Hepatocyte (in vitro differentiated cells): ENCODE measurements at regions not wholly inside any gene's neighbourhood (a gene's known extent, or its start where the extent isn't known, plus 50 kb on each side); places are given as distances from the start of the nearest gene placed in this dataset.

Source experiments
- EZH2 ChIP-seq: fragments of 200-600 bp; sonication (generic); IDR thresholded peaks from 2 replicates; pipeline ENCODE4 v1.6.1; 2016; ENCODE audit warnings: antibody characterized with exemption, mild to moderate bottlenecking, borderline replicate concordance
- EZH2phosphoT487 ChIP-seq: fragments of 200-600 bp; sonication (generic); IDR thresholded peaks from one replicate; pipeline ENCODE4 v1.6.1; 2018; ENCODE audit warnings: antibody characterized with exemption, mild to moderate bottlenecking, low read depth, moderate library complexity; ENCODE audit not compliant: unreplicated experiment, severe bottlenecking
- TF ChIP-seq, protein P1 (sequence below): fragments of 200-600 bp; sonication (generic); IDR thresholded peaks from 2 replicates; pipeline ENCODE4 v1.5.1; 2016; ENCODE audit warnings: antibody characterized with exemption, mild to moderate bottlenecking; ENCODE audit not compliant: poor library complexity

DNA sequence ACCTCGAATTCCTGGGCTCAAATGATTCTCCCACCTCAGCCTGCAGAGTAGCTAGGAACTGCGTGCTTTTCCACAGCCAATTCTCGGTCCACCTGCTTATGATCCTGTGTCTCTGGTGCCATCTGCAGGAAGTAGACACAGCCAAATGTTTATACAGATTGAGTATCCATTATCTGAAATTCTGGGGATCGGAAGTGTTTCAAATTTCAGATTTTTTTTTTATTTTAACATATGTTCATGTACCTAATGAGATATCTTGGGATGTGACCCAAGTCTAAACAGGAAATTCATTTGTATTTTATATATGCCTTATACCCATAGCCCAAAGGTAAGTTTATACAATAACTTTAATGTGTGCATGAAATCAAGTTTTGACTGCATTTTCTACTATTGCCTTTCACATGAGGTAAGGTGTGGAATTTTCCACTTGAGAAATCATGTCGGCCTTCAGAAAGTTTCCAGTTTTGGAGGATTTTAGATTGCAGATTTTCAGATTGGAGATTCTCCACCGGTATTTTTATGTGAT lies 89.5 kb downstream of the ESM1 start:
- TF ChIP-seq, protein P1, sequence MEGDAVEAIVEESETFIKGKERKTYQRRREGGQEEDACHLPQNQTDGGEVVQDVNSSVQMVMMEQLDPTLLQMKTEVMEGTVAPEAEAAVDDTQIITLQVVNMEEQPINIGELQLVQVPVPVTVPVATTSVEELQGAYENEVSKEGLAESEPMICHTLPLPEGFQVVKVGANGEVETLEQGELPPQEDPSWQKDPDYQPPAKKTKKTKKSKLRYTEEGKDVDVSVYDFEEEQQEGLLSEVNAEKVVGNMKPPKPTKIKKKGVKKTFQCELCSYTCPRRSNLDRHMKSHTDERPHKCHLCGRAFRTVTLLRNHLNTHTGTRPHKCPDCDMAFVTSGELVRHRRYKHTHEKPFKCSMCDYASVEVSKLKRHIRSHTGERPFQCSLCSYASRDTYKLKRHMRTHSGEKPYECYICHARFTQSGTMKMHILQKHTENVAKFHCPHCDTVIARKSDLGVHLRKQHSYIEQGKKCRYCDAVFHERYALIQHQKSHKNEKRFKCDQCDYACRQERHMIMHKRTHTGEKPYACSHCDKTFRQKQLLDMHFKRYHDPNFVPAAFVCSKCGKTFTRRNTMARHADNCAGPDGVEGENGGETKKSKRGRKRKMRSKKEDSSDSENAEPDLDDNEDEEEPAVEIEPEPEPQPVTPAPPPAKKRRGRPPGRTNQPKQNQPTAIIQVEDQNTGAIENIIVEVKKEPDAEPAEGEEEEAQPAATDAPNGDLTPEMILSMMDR: peak; percentile 67
- TF ChIP-seq EZH2phosphoT487: no peak
- no peak for TF ChIP-seq EZH2
